ENCODE measurements at regions not wholly inside any gene's neighbourhood (a gene's known extent, or its start where the extent isn't known, plus 50 kb on each side); places are given as distances from the start of the nearest gene placed in this dataset.

- no peaks in the 10 kb centered on the region for H3K9me3 ChIP-seq (ENCODE audit: control insufficient read depth, low read length)
- intact Hi-C loops (cut with DNase I), result no loop called here
- H3K27ac ChIP-seq (ENCODE audit: low read depth in 1 of 2, low read length in 2 of 2), result no peak overlapping the region
- H3K27me3 ChIP-seq (ENCODE audit: control insufficient read depth in 1 of 2, insufficient read depth in 2 of 2, low read length in 1 of 2), result no peaks in the 10 kb centered on the region
- DNase-seq (no peak), ATAC-seq (ENCODE audit: low FRiP score) (no peak)
- H3K4me3 ChIP-seq (ENCODE audit: low read length in 2 of 2), result no peak overlapping the region
- H3K36me3 ChIP-seq (ENCODE audit: control insufficient read depth in 1 of 2, insufficient read depth in 2 of 2, low read length in 1 of 2), result no peaks in the 10 kb centered on the region
- H3K4me1 ChIP-seq (ENCODE audit: control insufficient read depth in 1 of 2, insufficient read depth in 2 of 2, low read length in 2 of 2), result peaks cover 0 to 3% of the 10 kb centered on the region in 2 donors
Observed at GRCh38 chr13:106138620-106139019, 396.8 kb downstream of the EFNB2 start.

DNA sequence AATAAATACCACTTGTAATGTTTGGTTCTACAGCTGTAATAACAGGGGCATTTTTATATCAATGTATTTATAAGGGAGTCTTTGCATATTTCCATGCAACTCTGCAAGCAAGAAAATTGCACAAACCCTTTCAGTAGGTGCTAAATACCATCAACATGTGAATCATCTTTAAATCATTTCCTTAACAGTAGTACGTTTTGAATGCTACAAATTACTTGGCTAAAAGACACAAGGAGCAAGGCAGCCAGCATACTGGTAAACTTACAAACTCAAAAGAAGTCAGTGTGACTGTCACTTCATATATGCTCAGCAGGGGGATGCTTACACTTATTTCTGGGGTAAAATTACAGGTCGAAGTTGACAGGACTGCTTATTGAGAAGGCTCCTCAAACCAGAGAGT lies 402.4 kb downstream of the EFNB2 start:
- DNase-seq (no peak), ATAC-seq (ENCODE audit: low FRiP score) (no peak)
- intact Hi-C loops (cut with DNase I), result no loop called here
- Histone ChIP-seq H3K36me3 (ENCODE audit: control insufficient read depth in 1 of 2, insufficient read depth in 2 of 2, low read length in 1 of 2) (no peaks in the 10 kb centered on the region), H3K27me3 (ENCODE audit: control insufficient read depth in 1 of 2, insufficient read depth in 2 of 2, low read length in 1 of 2) (no peaks in the 10 kb centered on the region), H3K4me3 (ENCODE audit: low read length in 2 of 2) (no peak overlapping the region), H3K27ac (ENCODE audit: low read depth in 1 of 2, low read length in 2 of 2) (no peak overlapping the region), H3K4me1 (ENCODE audit: control insufficient read depth in 1 of 2, insufficient read depth in 2 of 2, low read length in 2 of 2) (no peaks in the 10 kb centered on the region), H3K9me3 (ENCODE audit: control insufficient read depth, low read length) (no peaks in the 10 kb centered on the region)
- WGBS, 2 donors, result 50 to 56% methylated on average over 2 of the region's 2 CpGs

GRCh38 chr13:106132216-106132615 lies 403.2 kb downstream of the EFNB2 start:
- Histone ChIP-seq H3K36me3 (ENCODE audit: control insufficient read depth in 1 of 2, insufficient read depth in 2 of 2, low read length in 1 of 2) (no peaks in the 10 kb centered on the region), H3K9me3 (ENCODE audit: control insufficient read depth, low read length) (no peaks in the 10 kb centered on the region), H3K4me3 (ENCODE audit: low read length in 2 of 2) (no peak overlapping the region), H3K27ac (ENCODE audit: low read depth in 1 of 2, low read length in 2 of 2) (no peak overlapping the region), H3K4me1 (ENCODE audit: control insufficient read depth in 1 of 2, insufficient read depth in 2 of 2, low read length in 2 of 2) (no peaks in the 10 kb centered on the region), H3K27me3 (ENCODE audit: control insufficient read depth in 1 of 2, insufficient read depth in 2 of 2, low read length in 1 of 2) (no peaks in the 10 kb centered on the region)
- 60 to 61% methylated on average over 1 of the region's 1 CpG for WGBS, 2 donors
- intact Hi-C loops (cut with DNase I), result no loop called here
- no peak for ATAC-seq (ENCODE audit: low FRiP score)
- no peak for DNase-seq

DNA sequence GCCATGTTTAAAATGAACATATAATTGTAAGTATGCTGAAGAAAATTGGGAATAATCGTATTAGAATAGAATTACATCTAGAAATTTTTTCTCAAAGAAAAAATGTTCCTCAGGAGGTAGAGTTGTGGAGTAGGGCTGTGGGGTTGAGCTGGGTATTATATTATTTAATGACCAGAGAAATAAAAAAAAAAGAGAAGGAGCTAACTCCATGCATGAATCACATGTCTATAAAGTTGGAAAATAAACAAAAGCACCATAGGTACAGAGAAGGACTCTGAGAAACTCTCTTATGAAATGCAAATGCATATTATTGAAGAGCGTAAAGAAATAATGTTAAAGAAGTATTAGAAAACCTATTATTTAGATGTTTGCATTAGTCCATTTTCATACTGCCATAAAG lies 405.5 kb downstream of the EFNB2 start:
- H3K9me3 ChIP-seq (ENCODE audit: control insufficient read depth, low read length), result no peaks in the 10 kb centered on the region
- H3K27me3 ChIP-seq (ENCODE audit: control insufficient read depth in 1 of 2, insufficient read depth in 2 of 2, low read length in 1 of 2), result no peaks in the 10 kb centered on the region
- 45 to 49% methylated on average over 2 of the region's 2 CpGs for WGBS, 2 donors
- no peak overlapping the region for H3K27ac ChIP-seq (ENCODE audit: low read depth in 1 of 2, low read length in 2 of 2)
- H3K36me3 ChIP-seq (ENCODE audit: control insufficient read depth in 1 of 2, insufficient read depth in 2 of 2, low read length in 1 of 2), result no peaks in the 10 kb centered on the region
- ATAC-seq (ENCODE audit: low FRiP score) (no peak), DNase-seq (no peak)
- no peak overlapping the region for H3K4me3 ChIP-seq (ENCODE audit: low read length in 2 of 2)
- intact Hi-C loops (cut with DNase I), result no loop called here
- H3K4me1 ChIP-seq (ENCODE audit: control insufficient read depth in 1 of 2, insufficient read depth in 2 of 2, low read length in 2 of 2), result no peaks in the 10 kb centered on the region

GRCh38 chr13:106129273-106129672 lies 406.2 kb downstream of the EFNB2 start:
- DNase-seq (no peak), ATAC-seq (ENCODE audit: low FRiP score) (no peak)
- WGBS, 2 donors, result 90 to 91% methylated on average over 1 of the region's 1 CpG
- Histone ChIP-seq H3K4me3 (ENCODE audit: low read length in 2 of 2) (no peak overlapping the region), H3K27ac (ENCODE audit: low read depth in 1 of 2, low read length in 2 of 2) (no peak overlapping the region), H3K9me3 (ENCODE audit: control insufficient read depth, low read length) (no peaks in the 10 kb centered on the region), H3K4me1 (ENCODE audit: control insufficient read depth in 1 of 2, insufficient read depth in 2 of 2, low read length in 2 of 2) (no peaks in the 10 kb centered on the region), H3K36me3 (ENCODE audit: control insufficient read depth in 1 of 2, insufficient read depth in 2 of 2, low read length in 1 of 2) (no peaks in the 10 kb centered on the region), H3K27me3 (ENCODE audit: control insufficient read depth in 1 of 2, insufficient read depth in 2 of 2, low read length in 1 of 2) (no peaks in the 10 kb centered on the region)
- intact Hi-C loops (cut with DNase I), result no loop called here

GRCh38 chr13:106122234-106122633 lies 413.2 kb downstream of the EFNB2 start:
- DNase-seq (no peak), ATAC-seq (ENCODE audit: low FRiP score) (no peak)
- Histone ChIP-seq H3K27me3 (ENCODE audit: control insufficient read depth in 1 of 2, insufficient read depth in 2 of 2, low read length in 1 of 2) (no peaks in the 10 kb centered on the region), H3K4me3 (ENCODE audit: low read length in 2 of 2) (no peak overlapping the region), H3K36me3 (ENCODE audit: control insufficient read depth in 1 of 2, insufficient read depth in 2 of 2, low read length in 1 of 2) (no peaks in the 10 kb centered on the region), H3K27ac (ENCODE audit: low read depth in 1 of 2, low read length in 2 of 2) (no peak overlapping the region), H3K9me3 (ENCODE audit: control insufficient read depth, low read length) (no peaks in the 10 kb centered on the region), H3K4me1 (ENCODE audit: control insufficient read depth in 1 of 2, insufficient read depth in 2 of 2, low read length in 2 of 2) (no peaks in the 10 kb centered on the region)
- 93 to 95% methylated on average over 4 of the region's 4 CpGs for WGBS, 2 donors
- intact Hi-C loops (cut with DNase I), result no loop called here

DNA sequence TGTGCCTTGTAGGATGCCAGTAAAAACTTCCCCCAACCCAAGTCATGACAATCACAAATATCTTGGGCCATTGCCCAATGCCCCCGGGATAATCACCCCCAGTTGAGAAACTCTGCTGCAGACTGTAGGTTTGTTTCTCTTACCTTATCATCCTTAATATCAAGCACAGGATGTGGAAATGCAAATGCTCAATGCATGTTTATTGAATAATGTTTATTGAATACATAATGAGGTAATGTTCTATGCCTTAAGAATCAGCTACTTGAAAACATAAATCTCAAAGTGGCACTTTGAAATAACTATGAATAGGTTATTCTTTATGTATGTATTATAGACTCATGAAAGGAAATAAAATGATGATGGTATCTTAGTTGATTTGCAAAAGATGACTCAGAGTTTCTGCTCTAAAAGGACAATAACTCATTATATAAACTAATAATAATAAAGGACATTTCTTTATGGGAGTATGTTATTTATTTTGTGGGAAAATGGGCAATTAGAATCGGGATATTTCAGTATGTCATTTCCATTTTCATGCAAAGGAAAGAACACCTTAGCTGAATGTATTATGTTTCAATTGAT lies 414.2 kb downstream of the EFNB2 start:
- Histone ChIP-seq H3K27me3 (ENCODE audit: control insufficient read depth in 1 of 2, insufficient read depth in 2 of 2, low read length in 1 of 2) (no peaks in the 10 kb centered on the region), H3K4me1 (ENCODE audit: control insufficient read depth in 1 of 2, insufficient read depth in 2 of 2, low read length in 2 of 2) (no peaks in the 10 kb centered on the region)
- intact Hi-C loops (cut with DNase I), result no loop called here

DNA sequence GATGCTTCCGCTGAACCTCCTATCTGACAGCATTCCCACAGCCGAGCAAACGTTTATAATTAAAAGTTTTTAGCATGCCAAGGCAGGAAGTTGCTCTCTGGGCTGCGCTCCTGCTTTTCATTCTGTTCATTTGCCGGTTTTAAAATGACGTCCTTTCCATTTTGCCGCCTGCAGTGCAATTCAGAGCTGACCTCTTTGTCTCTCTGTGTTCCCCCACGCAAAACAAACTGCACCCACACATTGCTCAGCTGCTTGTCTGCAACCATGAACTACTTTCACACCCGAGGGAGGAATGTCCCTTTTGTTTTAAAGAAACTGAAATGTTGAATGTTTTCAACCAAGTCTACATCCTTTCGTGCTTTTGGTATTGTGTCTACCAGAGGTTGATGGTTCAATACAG lies 416.5 kb downstream of the EFNB2 start:
- ATAC-seq (ENCODE audit: low FRiP score) (no peak), DNase-seq (no peak)
- WGBS, 2 donors, result 45 to 50% methylated on average over 10 of the region's 10 CpGs
- no peaks in the 10 kb centered on the region for H3K9me3 ChIP-seq (ENCODE audit: control insufficient read depth, low read length)
- H3K4me3 ChIP-seq (ENCODE audit: low read length in 2 of 2), result peak overlapping the region in 1 of 2 donors; percentile 5
- H3K36me3 ChIP-seq (ENCODE audit: control insufficient read depth in 1 of 2, insufficient read depth in 2 of 2, low read length in 1 of 2), result no peaks in the 10 kb centered on the region
- H3K27ac ChIP-seq (ENCODE audit: low read depth in 1 of 2, low read length in 2 of 2), result no peak overlapping the region
- no peaks in the 10 kb centered on the region for H3K4me1 ChIP-seq (ENCODE audit: control insufficient read depth in 1 of 2, insufficient read depth in 2 of 2, low read length in 2 of 2)
- H3K27me3 ChIP-seq (ENCODE audit: control insufficient read depth in 1 of 2, insufficient read depth in 2 of 2, low read length in 1 of 2), result no peaks in the 10 kb centered on the region
- intact Hi-C loops (cut with DNase I), result no loop called here

More for the DNA sequence above, 414.2 kb downstream of the EFNB2 start:
- ATAC-seq (ENCODE audit: low FRiP score), result no peak
- 74 to 77% methylated on average over 2 of the region's 2 CpGs for WGBS, 2 donors
- no peak overlapping the region for H3K4me3 ChIP-seq (ENCODE audit: low read length in 2 of 2)
- H3K9me3 ChIP-seq (ENCODE audit: control insufficient read depth, low read length), result no peaks in the 10 kb centered on the region
- no peaks in the 10 kb centered on the region for H3K36me3 ChIP-seq (ENCODE audit: control insufficient read depth in 1 of 2, insufficient read depth in 2 of 2, low read length in 1 of 2)
- DNase-seq, result no peak
- H3K27ac ChIP-seq (ENCODE audit: low read depth in 1 of 2, low read length in 2 of 2), result no peak overlapping the region

GRCh38 chr13:106118050-106118449 lies 417.4 kb downstream of the EFNB2 start:
- Histone ChIP-seq H3K4me1 (ENCODE audit: control insufficient read depth in 1 of 2, insufficient read depth in 2 of 2, low read length in 2 of 2) (no peaks in the 10 kb centered on the region), H3K4me3 (ENCODE audit: low read length in 2 of 2) (no peak overlapping the region), H3K27ac (ENCODE audit: low read depth in 1 of 2, low read length in 2 of 2) (no peak overlapping the region), H3K9me3 (ENCODE audit: control insufficient read depth, low read length) (no peaks in the 10 kb centered on the region), H3K27me3 (ENCODE audit: control insufficient read depth in 1 of 2, insufficient read depth in 2 of 2, low read length in 1 of 2) (no peaks in the 10 kb centered on the region), H3K36me3 (ENCODE audit: control insufficient read depth in 1 of 2, insufficient read depth in 2 of 2, low read length in 1 of 2) (no peaks in the 10 kb centered on the region)
- ATAC-seq (ENCODE audit: low FRiP score), result no peak
- no peak for DNase-seq
- intact Hi-C loops (cut with DNase I), result no loop called here
- 82 to 93% methylated on average over 2 of the region's 2 CpGs for WGBS, 2 donors

Measured in aorta (tissue), 5 donors.